Osteocyte (in vitro differentiated cells): ENCODE measurements at regions not wholly inside any gene's neighbourhood (a gene's known extent, or its start where the extent isn't known, plus 50 kb on each side); places are given as distances from the start of the nearest gene placed in this dataset.
A peak's percentile ranks its signal among the peaks of the same experiment; 100 is the strongest.
"Not testable (repeated sequence)": the region's sequence is repeated elsewhere in the genome, so short reads cannot be mapped to it uniquely, and the experiment has no call there.

Source experiments
- DNase-seq: peaks from one replicate; pipeline ENCODE4 v3.0.0; 2021; ENCODE audit warnings: mixed read lengths; ENCODE audit not compliant: unreplicated experiment; ENCODE audit errors: extremely low spot score
- H3K27ac Mint-ChIP-seq: one replicate; pipeline ENCODE4 v1.8.0; 2021; ENCODE audit warnings: mild to moderate bottlenecking, mixed read lengths; ENCODE audit not compliant: unreplicated experiment
- H3K27me3 Mint-ChIP-seq: one replicate; pipeline ENCODE4 v1.8.0; 2021; ENCODE audit warnings: mixed read lengths; ENCODE audit not compliant: unreplicated experiment
- H3K36me3 Mint-ChIP-seq: one replicate; pipeline ENCODE4 v1.8.0; 2021; ENCODE audit warnings: mixed read lengths; ENCODE audit not compliant: unreplicated experiment
- H3K4me1 Mint-ChIP-seq: one replicate; pipeline ENCODE4 v1.8.0; 2021; ENCODE audit warnings: mixed read lengths; ENCODE audit not compliant: unreplicated experiment
- H3K4me3 Mint-ChIP-seq: one replicate; pipeline ENCODE4 v1.8.0; 2021; ENCODE audit warnings: mild to moderate bottlenecking, moderate library complexity, mixed read lengths; ENCODE audit not compliant: unreplicated experiment
- H3K9me3 Mint-ChIP-seq: one replicate; pipeline ENCODE4 v1.8.0; 2021; ENCODE audit warnings: mixed read lengths; ENCODE audit not compliant: unreplicated experiment

DNA sequence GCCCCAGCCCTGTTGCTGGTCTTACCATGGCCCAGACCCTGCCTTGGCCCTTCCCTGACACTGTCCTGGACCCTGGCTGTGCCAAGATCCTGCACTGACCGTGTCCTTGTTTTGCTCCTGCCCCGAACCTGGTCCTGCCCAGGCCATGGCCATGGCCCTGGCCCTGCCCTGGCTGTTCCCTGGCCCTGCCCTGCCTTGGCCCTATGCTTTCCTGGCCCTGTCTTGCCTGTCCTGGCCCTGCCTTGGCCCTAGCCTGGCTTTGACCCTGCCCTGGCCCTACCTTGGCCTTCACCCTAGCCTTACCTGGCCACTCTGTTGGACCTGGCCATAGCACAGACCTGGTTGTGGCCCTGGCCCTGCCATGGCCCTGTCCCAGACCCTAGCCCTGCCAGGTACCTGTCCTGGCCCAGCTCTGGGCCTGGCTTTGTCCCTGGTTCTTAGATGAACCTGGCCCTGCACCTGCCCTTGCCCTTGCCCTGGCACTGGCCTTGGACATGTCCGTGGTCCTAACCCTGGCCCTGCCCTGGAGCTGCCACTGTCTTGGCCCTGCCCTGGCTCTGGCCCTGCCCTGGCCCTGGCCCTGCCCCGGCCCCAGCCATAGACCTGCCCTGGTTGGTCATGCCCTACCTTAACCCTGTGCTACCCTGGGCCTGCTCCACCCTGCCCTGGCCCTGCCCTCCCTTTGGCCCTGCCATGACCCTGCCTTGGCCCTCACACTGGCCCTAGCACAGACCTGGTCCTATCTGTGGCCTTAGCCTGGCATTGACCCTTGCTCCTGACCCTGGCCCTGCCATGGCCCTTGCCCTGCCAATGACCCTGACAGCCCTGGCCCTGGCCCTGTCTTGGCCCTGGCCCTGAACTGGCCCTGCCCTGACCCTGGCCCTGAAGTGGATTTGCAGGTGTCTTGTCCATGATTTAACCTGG, 238.1 kb downstream of the GOLGA6L6 start:
- not testable (repeated sequence) for H3K36me3 Mint-ChIP-seq, H3K4me1 Mint-ChIP-seq, H3K27ac Mint-ChIP-seq, H3K4me3 Mint-ChIP-seq, H3K27me3 Mint-ChIP-seq
- H3K9me3 Mint-ChIP-seq = peaks cover 24% of the 10 kb centered on the region
- DNase-seq = peak; percentile 92

DNA sequence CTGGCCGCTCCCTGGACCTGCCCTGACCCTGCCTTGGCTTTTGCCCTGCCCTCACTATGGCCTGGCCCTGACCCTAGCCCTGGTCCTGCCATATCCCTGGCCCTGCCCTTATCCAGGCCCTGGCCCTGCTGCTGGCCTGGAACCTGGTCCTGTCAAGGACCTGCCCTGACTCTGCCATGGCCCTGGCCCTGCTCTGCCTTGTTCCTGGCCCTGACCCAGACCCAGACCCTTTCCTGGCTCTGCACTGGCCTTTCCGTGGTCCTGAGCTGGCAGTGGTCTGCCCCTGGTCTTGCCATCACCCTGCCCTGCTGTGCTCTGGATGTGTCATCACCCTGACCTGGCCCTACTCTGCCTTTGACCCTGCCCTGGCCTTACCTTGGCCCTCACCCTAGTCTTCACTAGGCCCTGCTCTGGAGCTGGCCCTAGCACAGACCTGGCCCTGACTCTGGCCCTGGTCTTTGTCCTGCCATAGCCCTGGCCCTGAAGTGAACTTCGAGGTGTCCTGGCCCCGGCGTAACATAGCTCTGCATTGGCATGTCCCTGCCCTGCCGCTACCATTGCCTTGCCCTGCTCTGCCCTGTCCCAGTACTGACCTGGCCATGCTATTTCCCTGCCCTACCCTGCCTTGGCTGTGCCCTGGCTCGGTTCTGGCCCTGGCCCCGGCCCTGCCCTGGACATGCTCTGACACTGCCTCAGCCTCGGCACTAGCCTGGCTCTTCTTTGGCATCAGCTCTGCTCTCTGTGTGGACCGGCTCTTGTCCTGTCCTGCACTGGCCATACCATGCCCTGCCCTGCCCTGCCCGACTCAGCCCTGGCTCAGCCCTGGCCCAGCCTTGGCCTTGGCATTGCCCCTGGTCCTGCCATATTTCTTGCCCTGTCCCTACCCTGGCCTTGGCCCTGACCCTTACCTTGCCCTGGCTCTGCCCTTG, 239.2 kb downstream of the GOLGA6L6 start:
- H3K9me3 Mint-ChIP-seq = peaks cover 25% of the 10 kb centered on the region
- H3K27ac Mint-ChIP-seq, H3K36me3 Mint-ChIP-seq, H3K4me1 Mint-ChIP-seq, H3K4me3 Mint-ChIP-seq, H3K27me3 Mint-ChIP-seq: not testable (repeated sequence)
- peak; percentile 90 for DNase-seq

DNA sequence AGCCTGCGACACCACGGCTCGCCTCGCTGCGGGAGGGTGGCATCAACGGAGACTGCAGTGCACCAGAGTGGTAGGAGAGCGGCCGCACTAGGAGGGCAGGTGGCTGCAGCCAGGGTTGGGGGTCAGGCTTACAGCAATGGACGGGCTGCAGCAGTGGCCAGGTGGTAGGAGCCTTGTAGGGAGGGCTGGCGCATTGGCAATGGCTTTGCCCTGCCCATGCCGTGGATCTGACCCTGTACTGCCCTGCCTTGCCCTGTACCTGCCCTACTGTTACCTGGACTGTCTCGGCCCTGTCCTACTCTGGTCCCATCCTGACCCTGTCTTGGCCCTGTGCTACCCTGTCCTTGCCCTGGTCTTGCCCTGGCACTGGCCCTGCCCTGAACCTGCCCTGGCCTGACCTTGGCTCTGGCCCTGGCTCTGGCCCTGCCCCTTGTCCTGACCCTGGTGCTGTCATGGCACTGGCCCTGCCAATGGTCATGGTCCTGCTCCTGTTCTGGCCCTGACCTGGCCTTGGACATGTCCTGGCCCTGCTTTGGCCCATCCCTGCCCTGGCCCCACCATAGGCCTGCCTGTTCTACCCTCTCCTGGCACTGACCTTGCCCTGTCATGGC, 240.0 kb downstream of the GOLGA6L6 start:
- not testable (repeated sequence) for H3K4me3 Mint-ChIP-seq, H3K4me1 Mint-ChIP-seq, H3K27me3 Mint-ChIP-seq, H3K27ac Mint-ChIP-seq, H3K36me3 Mint-ChIP-seq
- peaks cover 29% of the 10 kb centered on the region for H3K9me3 Mint-ChIP-seq
- peak; percentile 94 for DNase-seq

DNA sequence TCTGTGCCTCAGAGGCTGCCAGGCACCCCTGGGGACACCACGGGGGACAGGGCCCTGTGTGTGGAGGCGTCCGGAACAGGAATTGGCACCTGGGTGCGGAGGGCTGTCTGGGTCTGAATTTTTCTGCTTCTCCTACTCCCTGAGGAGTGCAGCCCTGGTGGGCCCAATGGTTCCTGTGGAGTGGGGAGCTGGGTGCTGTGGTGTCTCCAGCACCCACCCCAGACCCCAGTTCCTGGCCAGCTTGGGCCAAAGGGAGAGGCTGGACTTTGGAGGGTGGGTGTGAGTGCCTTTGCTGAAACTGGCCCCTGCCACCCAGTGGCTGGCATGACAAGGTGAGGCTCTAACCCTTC, 240.6 kb downstream of the GOLGA6L6 start:
- H3K27ac Mint-ChIP-seq, H3K4me3 Mint-ChIP-seq, H3K36me3 Mint-ChIP-seq, H3K4me1 Mint-ChIP-seq, H3K27me3 Mint-ChIP-seq: not testable (repeated sequence)
- H3K9me3 Mint-ChIP-seq = peaks cover 29% of the 10 kb centered on the region
- peak; percentile 91 for DNase-seq

DNA sequence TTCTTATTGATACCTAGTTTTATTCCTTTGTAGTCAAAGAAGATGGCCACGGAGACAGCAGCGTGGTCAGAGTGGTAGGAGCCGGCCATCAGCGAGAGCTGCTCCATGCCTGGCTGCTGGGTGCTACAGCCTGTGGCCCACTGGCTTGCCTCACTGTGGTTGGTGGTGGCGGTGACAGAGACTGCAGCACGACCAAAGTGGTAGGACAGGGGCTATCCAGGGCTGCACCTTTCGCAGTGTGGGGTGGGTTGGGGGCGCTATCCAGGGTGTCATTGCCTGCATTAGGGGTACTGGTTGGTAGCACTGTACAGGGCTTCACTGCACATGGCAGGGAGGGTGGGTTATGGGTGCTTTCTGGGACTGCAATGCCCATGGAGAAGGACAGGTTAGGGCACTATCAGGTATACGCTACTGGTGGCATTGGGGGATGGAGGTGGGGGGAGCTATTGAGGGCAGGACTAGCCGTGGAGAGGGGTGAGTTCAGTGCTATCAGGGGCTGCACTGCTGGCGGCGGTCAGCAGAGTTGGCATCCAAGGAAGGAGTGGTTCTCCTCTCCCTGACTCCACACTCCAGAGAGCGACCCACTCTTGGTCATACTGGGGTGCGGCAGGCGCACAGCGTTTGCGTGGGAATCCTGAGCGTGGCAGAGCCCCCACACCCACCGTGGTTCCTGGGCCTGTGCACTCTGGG, 241.1 kb downstream of the GOLGA6L6 start:
- H3K27me3 Mint-ChIP-seq, H3K36me3 Mint-ChIP-seq, H3K27ac Mint-ChIP-seq, H3K4me1 Mint-ChIP-seq, H3K4me3 Mint-ChIP-seq: not testable (repeated sequence)
- H3K9me3 Mint-ChIP-seq = peaks cover 29% of the 10 kb centered on the region
- DNase-seq = peak; percentile 91

DNA sequence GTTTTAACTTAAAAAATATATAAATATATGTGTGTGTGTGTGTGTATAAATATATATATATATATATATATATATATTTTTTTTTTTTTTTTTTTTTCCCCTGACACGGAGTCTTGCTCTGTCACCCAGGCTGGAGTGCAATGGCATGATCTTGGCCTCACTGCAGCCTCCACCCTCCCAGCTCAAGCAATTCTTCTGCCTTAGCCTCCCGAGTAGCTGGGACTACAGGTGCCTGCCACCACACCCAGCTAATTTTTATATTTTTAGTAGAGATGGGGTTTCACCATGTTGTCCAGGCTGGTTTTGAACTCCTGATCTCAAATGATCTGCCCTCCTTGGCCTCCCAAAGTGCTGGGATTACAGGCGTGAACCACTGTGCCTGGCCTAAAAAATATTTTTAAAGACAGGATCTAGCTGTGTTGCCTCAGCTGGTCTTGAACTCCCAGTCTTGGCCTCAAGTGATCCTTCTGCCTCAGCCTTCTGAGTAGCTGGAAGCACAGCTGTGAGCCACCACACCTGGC, 243.9 kb downstream of the GOLGA6L6 start:
- H3K4me3 Mint-ChIP-seq, H3K27ac Mint-ChIP-seq, H3K4me1 Mint-ChIP-seq, H3K36me3 Mint-ChIP-seq, DNase-seq, H3K27me3 Mint-ChIP-seq: not testable (repeated sequence)
- H3K9me3 Mint-ChIP-seq = peaks cover 23% of the 10 kb centered on the region

DNA sequence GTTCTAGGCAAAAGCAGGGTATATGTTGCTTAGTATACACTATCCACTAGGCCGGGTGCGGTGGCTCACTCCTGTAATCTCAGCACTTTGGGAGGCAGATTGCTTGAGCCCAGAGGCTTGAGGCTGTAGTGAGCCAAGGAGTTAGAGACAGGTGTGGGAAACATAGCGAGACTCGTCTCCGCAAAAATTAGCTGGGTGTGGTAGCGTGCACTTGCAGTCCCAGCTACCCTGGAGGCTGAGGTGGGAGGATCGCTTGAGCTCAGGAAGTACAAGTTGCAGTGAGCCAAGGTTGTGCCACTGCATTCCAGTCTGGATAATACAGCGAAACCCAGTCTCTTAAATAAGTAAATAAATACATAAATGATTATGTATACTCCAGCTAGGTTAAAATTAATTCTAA, 245.3 kb downstream of the GOLGA6L6 start:
- H3K36me3 Mint-ChIP-seq, H3K4me3 Mint-ChIP-seq, H3K27ac Mint-ChIP-seq, H3K4me1 Mint-ChIP-seq, H3K27me3 Mint-ChIP-seq: not testable (repeated sequence)
- peak; percentile 88 for DNase-seq
- peaks cover 23% of the 10 kb centered on the region for H3K9me3 Mint-ChIP-seq
